Breast epithelium (tissue), 4 donors: ENCODE measurements at regions not wholly inside any gene's neighbourhood (a gene's known extent, or its start where the extent isn't known, plus 50 kb on each side); places are given as distances from the start of the nearest gene placed in this dataset.

Source experiments
- DNase-seq, 2 donors: peaks; one replicate each; pipeline ENCODE4 v3.0.0-alpha.2; 2019; ENCODE audit warnings: low spot score in 2 of 2
- H3K27ac ChIP-seq, 2 donors: fragments of 200-600 bp; sonication (generic) in 1 of 2; one replicate each; pipeline ENCODE4 v1.5.1; 2016 to 2019; ENCODE audit warnings: mild to moderate bottlenecking in 1 of 2
- H3K27me3 ChIP-seq, 2 donors: fragments of 200-600 bp; sonication (generic) in 1 of 2; one replicate each; pipeline versions ENCODE4 v1.5.1 to v1.6.0; 2017 to 2019; ENCODE audit warnings: control low read depth in 1 of 2, mild to moderate bottlenecking in 1 of 2
- H3K36me3 ChIP-seq: fragments of 200-600 bp; one replicate; pipeline ENCODE4 v1.5.1; 2019
- H3K4me1 ChIP-seq, 2 donors: fragments of 200-600 bp; sonication (generic); one replicate each; pipeline ENCODE4 v1.5.1; 2016 to 2019; ENCODE audit warnings: control low read depth in 1 of 2
- H3K4me3 ChIP-seq, 3 donors: fragments of 200-600 bp; sonication (generic); 1 replicate in 2 of 3; 2 replicates in 1 of 3; pipeline ENCODE4 v1.5.1; 2016 to 2019; ENCODE audit warnings: mild to moderate bottlenecking in 3 of 3, moderate library complexity in 2 of 3
- H3K9me3 ChIP-seq, 2 donors: fragments of 200-600 bp; sonication (generic) in 1 of 2; one replicate each; pipeline ENCODE4 v1.5.1; 2016 to 2019; ENCODE audit warnings: control low read depth in 1 of 2
- CTCF ChIP-seq, 3 donors: fragments of 450-650 bp; IDR thresholded peaks; one replicate each; pipeline ENCODE4 v1.5.1; 2016 to 2017; ENCODE audit warnings: antibody characterized with exemption in 3 of 3, mild to moderate bottlenecking in 3 of 3, moderate library complexity in 3 of 3
- POLR2A ChIP-seq: fragments of 450-650 bp; IDR thresholded peaks from one replicate; pipeline ENCODE4 v1.6.1; 2016; ENCODE audit warnings: antibody characterized with exemption, mild to moderate bottlenecking, moderate library complexity
- POLR2AphosphoS5 ChIP-seq, 3 donors: sonication (generic); formaldehyde crosslinking; IDR thresholded peaks; one replicate each; pipeline ENCODE4 v1.6.1; 2017; ENCODE audit warnings: antibody characterized with exemption in 3 of 3
- intact Hi-C: fragments of 100-400 bp; cut with DNase I; formaldehyde crosslinking; loops from one replicate; pipeline ENCODE4 v1.15.1; 2023; ENCODE audit warnings: low total_unique reads

- intact Hi-C loops = no loop called here
- Histone ChIP-seq H3K4me3 (no peak overlapping the region), H3K9me3 (peaks cover 0 to 6% of the 10 kb centered on the region in 2 donors), H3K36me3 (no peaks in the 10 kb centered on the region), H3K27me3 (no peaks in the 10 kb centered on the region), H3K27ac (no peak overlapping the region), H3K4me1 (no peaks in the 10 kb centered on the region)
- no peak for DNase-seq
- no peak for TF ChIP-seq POLR2A
- no peak for TF ChIP-seq CTCF (IDR thresholded peaks at IDR 0.05)
- TF ChIP-seq POLR2AphosphoS5 (IDR thresholded peaks at IDR 0.05) = no peak
Observed at GRCh38 chr11:129631201-129631600, 184.4 kb upstream of the TMEM45B start.

- no peaks in the 10 kb centered on the region for H3K36me3 ChIP-seq
- TF ChIP-seq CTCF (IDR thresholded peaks at IDR 0.05) (no peak), POLR2AphosphoS5 (IDR thresholded peaks at IDR 0.05) (no peak), POLR2A (no peak)
- intact Hi-C loops = no loop called here
- no peaks in the 10 kb centered on the region for H3K4me1 ChIP-seq
- no peak for DNase-seq
- no peaks in the 10 kb centered on the region for H3K9me3 ChIP-seq
- no peak overlapping the region for H3K27ac ChIP-seq
- no peaks in the 10 kb centered on the region for H3K27me3 ChIP-seq
- no peak overlapping the region for H3K4me3 ChIP-seq
Observed at GRCh38 chr11:129636926-129637325, 178.7 kb upstream of the TMEM45B start.

- H3K27me3 ChIP-seq = no peaks in the 10 kb centered on the region
- no peak overlapping the region for H3K4me3 ChIP-seq
- H3K27ac ChIP-seq = no peak overlapping the region
- no peaks in the 10 kb centered on the region for H3K36me3 ChIP-seq
- intact Hi-C loops = no loop called here
- H3K4me1 ChIP-seq = no peaks in the 10 kb centered on the region
- DNase-seq = no peak
- no peak for TF ChIP-seq POLR2A
- no peak for TF ChIP-seq CTCF (IDR thresholded peaks at IDR 0.05)
- no peak for TF ChIP-seq POLR2AphosphoS5 (IDR thresholded peaks at IDR 0.05)
- H3K9me3 ChIP-seq = no peaks in the 10 kb centered on the region
Observed at GRCh38 chr11:129637473-129637872, 178.2 kb upstream of the TMEM45B start.

GRCh38 chr11:129637983-129638776, 177.5 kb upstream of the TMEM45B start:
- Histone ChIP-seq H3K9me3 (no peaks in the 10 kb centered on the region), H3K36me3 (no peaks in the 10 kb centered on the region), H3K4me1 (no peaks in the 10 kb centered on the region), H3K27me3 (no peaks in the 10 kb centered on the region), H3K4me3 (no peak overlapping the region), H3K27ac (no peak overlapping the region)
- no peak for DNase-seq
- intact Hi-C loops = no loop called here
- no peak for TF ChIP-seq POLR2AphosphoS5 (IDR thresholded peaks at IDR 0.05)
- TF ChIP-seq POLR2A = no peak
- TF ChIP-seq CTCF (IDR thresholded peaks at IDR 0.05) = no peak

GRCh38 chr11:129639300-129639699, 176.3 kb upstream of the TMEM45B start:
- no peaks in the 10 kb centered on the region for H3K4me1 ChIP-seq
- no peak overlapping the region for H3K27ac ChIP-seq
- no peaks in the 10 kb centered on the region for H3K27me3 ChIP-seq
- no peak for TF ChIP-seq POLR2AphosphoS5 (IDR thresholded peaks at IDR 0.05)
- TF ChIP-seq CTCF (IDR thresholded peaks at IDR 0.05) = no peak
- no peak for TF ChIP-seq POLR2A
- H3K9me3 ChIP-seq = no peaks in the 10 kb centered on the region
- no peaks in the 10 kb centered on the region for H3K36me3 ChIP-seq
- DNase-seq = no peak
- intact Hi-C loops = no loop called here
- no peak overlapping the region for H3K4me3 ChIP-seq
